ENCODE measurements at regions not wholly inside any gene's neighbourhood (a gene's known extent, or its start where the extent isn't known, plus 50 kb on each side); places are given as distances from the start of the nearest gene placed in this dataset.
"Not testable (repeated sequence)": the region's sequence is repeated elsewhere in the genome, so short reads cannot be mapped to it uniquely, and the experiment has no call there.

DNA sequence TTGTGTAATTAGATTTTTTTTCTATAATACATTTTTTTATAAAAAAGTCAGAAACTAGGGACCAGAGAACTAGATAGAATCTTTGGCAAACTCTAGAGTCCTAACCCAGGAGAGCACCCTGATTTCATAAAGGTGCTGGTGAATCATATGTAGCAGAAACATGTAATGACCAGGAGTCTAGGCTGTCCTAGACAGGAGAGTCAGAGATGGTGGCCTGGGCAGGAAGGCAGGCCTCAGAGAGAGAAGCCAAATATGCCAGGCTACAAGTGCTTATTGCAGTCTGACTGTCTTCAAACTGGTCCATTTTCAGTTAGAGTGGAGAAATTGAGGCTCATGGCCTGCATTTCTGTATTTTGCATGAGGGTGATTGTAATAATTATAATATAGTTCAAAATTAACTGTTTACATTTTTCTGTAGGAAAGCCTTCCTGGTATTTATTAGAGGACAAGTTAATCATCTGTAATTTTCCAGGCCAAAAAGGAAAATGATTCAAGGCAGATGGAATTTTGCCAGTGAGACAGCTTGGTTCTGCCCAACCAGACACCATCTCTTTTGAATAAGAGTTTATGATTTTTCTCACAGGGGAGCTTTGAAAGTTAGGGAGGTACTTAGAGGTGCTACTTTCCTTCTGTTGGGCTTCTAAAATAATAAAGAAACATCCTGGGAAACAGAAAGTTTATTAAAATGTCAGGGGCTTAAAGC lies 129.8 kb downstream of the S1PR1 start:
- no peak overlapping the region for H3K4me3 ChIP-seq (ENCODE audit: low read depth, low read length)

GRCh38 chr1:101367630-101368029 lies 130.8 kb downstream of the S1PR1 start:
- no peak overlapping the region for H3K4me3 ChIP-seq (ENCODE audit: low read depth, low read length)

- no peak overlapping the region for H3K4me3 ChIP-seq (ENCODE audit: low read depth, low read length)
Observed at GRCh38 chr1:101370488-101370887, 133.7 kb downstream of the S1PR1 start.

GRCh38 chr1:101371259-101371658 lies 134.4 kb downstream of the S1PR1 start:
- no peak overlapping the region for H3K4me3 ChIP-seq (ENCODE audit: low read depth, low read length)

DNA sequence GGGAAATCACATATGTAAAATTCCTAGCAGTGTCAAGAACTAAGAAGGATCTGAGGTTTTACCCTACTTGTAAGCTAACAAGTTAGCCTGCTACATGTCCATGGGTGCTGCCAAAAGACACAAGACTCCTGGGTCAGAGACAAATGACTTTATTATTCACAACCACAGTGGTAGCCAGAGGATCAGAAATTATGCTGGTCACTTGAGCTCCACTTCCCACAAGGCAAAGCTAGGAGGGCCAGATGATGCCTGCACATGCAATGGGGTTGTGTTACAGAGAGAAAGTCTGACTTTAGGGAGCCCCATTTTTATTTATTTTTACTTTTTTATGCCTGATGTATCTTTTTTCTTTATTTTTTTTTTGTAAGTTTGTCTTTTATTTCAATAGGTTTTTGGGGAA lies 136.8 kb downstream of the S1PR1 start:
- H3K4me3 ChIP-seq (ENCODE audit: low read depth, low read length), result no peak overlapping the region

DNA sequence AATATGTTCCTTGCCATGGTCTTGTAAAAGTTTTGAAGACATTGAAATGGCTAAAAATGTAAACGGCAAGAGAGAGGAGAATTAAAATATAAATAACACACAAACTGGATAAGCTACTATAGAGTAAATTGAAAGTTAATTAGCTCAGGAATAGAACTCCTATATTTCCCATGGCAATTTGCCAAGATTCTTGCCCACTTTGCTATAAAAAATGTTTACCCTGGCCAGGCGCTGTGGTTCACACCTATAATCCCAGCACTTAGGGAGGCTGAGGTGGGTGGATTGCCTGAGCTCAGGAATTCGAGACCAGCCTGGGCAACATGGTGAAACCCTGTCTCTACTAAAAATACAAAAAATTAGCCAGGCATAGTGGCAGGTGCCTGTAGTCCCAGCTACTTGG lies 138.6 kb downstream of the S1PR1 start:
- not testable (repeated sequence) for H3K4me3 ChIP-seq (ENCODE audit: low read depth, low read length)

DNA sequence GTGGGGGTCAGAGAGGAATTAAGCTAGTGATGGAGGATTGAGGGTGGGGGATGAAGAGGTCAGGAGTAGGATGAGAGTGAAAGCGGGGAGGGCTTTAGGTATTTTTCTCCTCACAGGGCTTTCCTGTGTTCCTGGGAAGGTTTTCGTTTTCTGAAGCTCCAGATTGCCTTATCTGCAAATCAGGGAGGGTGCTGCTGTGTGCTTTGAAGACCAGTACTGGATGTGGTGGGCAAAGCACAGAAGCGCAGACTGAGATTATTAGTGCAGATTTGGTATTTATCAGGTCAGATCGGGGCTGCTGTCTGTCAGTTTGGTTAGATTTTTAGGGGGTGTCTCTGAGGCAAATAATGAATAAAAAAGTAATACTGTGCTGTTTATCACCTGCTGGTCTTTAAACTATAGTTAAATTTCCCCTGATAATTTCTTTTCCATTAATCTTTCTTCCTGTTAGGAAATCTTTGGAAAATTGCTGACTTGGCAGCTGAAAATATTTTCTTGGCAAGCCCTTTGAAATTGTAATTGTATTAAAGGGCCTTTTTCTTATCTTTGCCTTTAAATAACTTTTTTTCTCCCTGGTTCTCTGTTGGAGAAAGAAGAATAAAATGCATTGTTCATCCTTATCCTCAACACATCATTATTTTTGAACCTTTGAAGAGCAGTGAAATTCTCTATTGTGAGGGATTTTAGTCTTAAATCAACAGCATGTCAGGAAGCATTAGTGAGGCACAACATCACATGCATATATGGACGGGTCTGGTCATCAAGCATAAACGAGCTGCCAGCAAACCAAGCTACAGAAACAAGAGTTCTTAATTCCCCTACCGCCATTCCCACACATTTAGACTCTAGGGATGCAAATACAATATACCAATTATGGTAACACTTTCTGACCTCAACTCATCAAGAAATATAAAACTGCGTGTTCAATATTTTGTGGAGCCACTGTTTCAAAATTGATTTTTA lies 139.6 kb downstream of the S1PR1 start:
- no peak overlapping the region for H3K4me3 ChIP-seq (ENCODE audit: low read depth, low read length)

DNA sequence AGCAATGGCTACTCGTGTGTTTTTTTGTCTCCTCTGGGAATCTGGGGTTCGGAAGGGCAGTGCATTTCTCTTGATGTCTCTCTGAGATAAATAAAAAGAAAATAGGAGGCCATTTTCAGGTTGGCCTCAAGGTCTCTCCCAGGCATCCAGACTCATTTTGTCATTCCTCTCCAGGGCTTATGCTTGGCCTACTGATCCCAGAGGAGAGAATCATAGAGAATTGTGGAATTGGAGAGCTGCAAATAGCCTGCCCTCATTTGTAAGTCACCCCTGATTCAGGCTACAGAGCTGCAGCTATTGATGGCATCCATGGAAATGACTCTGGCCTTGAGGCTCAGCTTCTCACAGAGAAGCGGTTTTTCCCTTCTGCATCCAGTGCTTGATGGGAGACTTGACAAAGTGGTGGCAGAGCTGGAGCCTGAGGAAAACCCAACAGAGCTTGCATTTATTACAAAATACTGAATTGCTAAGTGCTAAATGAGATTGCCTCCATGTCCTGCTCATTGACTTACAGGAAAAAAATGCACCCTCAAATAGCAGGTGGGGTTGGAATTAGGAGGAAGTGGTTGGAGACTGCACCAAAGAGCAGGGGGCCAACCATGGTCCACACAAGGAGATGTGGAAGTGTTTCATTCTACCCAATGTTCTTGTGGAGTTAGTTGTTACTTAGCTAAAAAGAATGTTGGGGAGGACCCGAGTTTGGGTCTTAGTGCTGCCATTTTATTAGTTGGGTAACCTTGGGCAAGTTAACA lies 140.4 kb downstream of the S1PR1 start:
- no peak overlapping the region for H3K4me3 ChIP-seq (ENCODE audit: low read depth, low read length)

DNA sequence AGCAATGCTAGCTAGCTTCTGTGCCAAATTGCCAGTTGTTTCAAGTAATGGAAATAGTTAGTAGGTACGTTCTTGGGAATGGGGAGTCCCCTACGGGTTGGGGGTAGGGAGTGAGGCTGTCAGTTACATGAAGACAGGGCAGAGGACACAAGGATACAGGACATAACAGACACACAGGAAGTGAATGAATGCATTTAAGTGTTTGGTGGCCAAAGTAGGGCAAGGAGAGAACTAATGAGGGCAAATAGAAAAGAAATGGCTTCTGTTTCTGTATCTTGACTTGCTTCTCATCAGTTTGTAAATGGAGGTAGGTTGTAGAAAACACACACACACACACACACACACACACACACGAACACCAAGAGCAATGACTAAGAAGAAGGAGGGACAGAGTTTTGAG lies 142.2 kb downstream of the S1PR1 start:
- no peak overlapping the region for H3K4me3 ChIP-seq (ENCODE audit: low read depth, low read length)

GRCh38 chr1:101379950-101380349 lies 143.1 kb downstream of the S1PR1 start:
- H3K4me3 ChIP-seq (ENCODE audit: low read depth, low read length), result no peak overlapping the region

- H3K4me3 ChIP-seq (ENCODE audit: low read depth, low read length), result no peak overlapping the region
Observed at GRCh38 chr1:101382135-101382534, 145.3 kb downstream of the S1PR1 start.

DNA sequence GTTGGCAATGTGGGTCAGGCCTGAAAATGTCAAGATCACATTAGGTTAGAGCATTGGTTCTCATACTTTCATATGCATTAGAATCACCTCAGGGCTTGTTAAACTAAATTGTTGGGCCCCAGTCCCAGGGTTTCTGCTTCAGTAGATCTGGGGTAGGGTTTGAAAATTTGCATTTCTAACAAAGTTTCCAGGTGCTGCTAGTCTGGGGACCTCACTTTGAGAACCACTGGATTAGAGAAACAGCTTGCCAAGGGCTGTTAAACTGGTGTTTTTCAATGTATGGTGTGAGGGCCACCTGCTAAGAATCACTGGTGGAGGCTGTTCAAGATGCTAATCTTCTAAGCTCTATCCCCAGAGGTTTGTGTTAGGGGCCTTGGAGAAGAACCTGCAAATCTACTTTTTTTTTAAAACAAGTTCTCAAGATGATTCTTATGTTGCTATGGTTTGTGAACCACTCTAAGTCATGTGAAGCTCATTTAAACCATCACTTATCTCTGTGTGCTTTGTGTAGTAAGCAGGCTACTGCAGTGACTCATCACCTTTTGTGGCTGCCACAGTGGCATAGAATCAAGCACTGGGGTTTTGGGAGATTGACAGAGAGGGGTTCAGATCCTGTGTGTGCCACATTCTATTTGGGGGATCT lies 152.2 kb downstream of the S1PR1 start:
- H3K4me3 ChIP-seq (ENCODE audit: low read depth, low read length), result no peak overlapping the region

- H3K4me3 ChIP-seq (ENCODE audit: low read depth, low read length), result no peak overlapping the region
Observed at GRCh38 chr1:101389547-101389929, 152.7 kb downstream of the S1PR1 start.

DNA sequence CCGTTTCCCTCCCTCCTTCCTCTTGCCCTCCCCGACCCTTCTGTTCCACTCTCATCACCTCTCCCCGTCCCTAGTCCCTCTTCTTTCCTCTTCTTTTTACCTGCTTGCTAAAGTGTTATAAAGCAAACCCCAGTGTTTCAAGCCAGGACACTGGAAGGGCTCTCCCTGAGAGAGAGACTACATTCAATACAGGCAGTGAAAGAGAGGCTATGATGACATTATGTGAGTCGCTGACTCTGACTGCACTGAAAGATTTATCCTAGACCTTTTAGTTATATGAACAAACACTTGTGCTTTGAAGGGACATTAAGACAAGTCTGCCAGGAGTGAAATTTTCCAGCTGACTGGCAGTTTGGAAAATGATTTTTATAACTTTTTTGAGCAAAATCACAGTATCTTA lies 155.7 kb downstream of the S1PR1 start:
- H3K4me3 ChIP-seq (ENCODE audit: low read depth, low read length), result no peak overlapping the region

DNA sequence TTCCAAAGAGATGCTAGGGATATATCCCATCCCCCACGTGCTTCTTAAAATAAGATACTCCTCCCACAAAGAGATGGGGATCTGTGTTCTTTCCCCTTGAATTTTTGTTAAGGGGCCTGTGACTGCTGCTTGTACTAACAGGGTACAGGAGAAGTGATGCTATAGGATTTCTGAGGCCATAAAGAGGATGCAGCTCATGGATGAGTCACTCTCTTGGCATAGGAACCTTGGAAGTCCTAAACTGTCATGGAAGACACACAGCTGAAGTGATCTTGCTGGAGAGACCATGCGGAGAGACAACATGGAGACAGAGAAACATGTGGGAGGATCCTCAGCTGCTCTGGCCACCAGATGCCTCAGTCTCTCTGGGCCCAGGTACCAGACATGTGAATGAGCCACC lies 157.2 kb downstream of the S1PR1 start:
- no peak overlapping the region for H3K4me3 ChIP-seq (ENCODE audit: low read depth, low read length)

DNA sequence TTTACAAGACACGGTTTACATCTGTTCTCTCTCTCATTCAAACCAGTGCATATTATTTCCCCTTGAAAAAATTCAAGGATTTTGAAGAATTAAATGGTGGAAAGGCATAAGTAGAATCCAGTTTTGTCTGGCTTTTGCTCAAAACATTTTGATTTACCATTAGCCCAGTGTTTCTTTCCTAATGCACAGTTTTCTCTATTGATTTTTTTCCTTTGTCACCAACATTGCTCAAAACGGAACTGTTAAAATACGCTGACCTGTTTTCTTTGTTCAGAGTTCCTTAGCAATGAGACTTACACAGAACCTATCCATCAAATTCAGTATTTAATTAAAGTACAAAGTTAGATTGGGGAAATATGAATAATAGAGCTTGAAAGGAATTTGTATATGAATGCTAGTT lies 162.4 kb downstream of the S1PR1 start:
- no peak overlapping the region for H3K4me3 ChIP-seq (ENCODE audit: low read depth, low read length)

GRCh38 chr1:101406271-101406670 lies 169.5 kb downstream of the S1PR1 start:
- H3K4me3 ChIP-seq (ENCODE audit: low read depth, low read length), result no peak overlapping the region

DNA sequence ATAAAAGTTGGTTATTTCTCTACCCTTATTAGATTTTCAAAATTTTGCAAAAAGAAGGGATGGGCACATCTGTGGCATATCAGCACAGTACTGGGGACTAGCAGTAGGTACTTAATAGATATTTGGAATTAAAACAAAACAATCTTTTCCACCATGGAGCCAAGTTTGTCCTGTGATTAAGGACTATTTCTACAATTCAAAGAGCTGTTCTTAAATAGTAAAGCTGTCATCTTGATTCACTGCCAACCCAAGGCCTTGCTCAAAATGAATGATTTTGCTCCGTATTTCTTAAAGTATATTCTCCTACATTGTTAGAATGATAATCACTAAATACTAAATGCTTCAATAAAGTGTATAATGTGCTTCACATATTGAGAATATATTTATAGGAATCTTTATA lies 169.9 kb downstream of the S1PR1 start:
- no peak overlapping the region for H3K4me3 ChIP-seq (ENCODE audit: low read depth, low read length)

GRCh38 chr1:101407505-101408211 lies 170.8 kb downstream of the S1PR1 start:
- no peak overlapping the region for H3K4me3 ChIP-seq (ENCODE audit: low read depth, low read length)

All from iPS-11a (cell line).